HEK293T (cell line): ENCODE measurements at regions not wholly inside any gene's neighbourhood (a gene's known extent, or its start where the extent isn't known, plus 50 kb on each side); places are given as distances from the start of the nearest gene placed in this dataset.

ENCODE experiments used
- CTCF ChIA-PET: fragments of 350-600 bp; formaldehyde crosslinking; extraction: SDS; loops from one replicate; lab custom pipeline; 2021; ENCODE audit warnings: antibody characterized with exemption, inconsistent platforms; lab: Yijun Ruan, JAX
- POLR2A ChIA-PET: fragments of 350-600 bp; formaldehyde crosslinking; extraction: SDS; loops from one replicate; lab custom pipeline; 2020; ENCODE audit warnings: antibody characterized with exemption, inconsistent platforms; lab: Yijun Ruan, JAX
- DNase-seq: peaks from one replicate; pipeline ENCODE4 v3.0.0; 2012; ENCODE audit warnings: mixed read lengths; ENCODE audit errors: extremely low spot score
- ARNT ChIP-seq: fragments of 450-650 bp; IDR thresholded peaks from 2 replicates; pipeline ENCODE4 v1.6.1; 2017; ENCODE audit warnings: mild to moderate bottlenecking
- BHLHE40 ChIP-seq: fragments of 450-650 bp; IDR thresholded peaks from 2 replicates; pipeline ENCODE4 v1.6.1; 2016; ENCODE audit warnings: mild to moderate bottlenecking, moderate library complexity, borderline replicate concordance
- CTBP1 ChIP-seq: fragments of 450-650 bp; IDR thresholded peaks from 2 replicates; pipeline ENCODE4 v1.6.1; 2016; ENCODE audit warnings: borderline replicate concordance
- ELF4 ChIP-seq: fragments of 450-650 bp; IDR thresholded peaks from 2 replicates; pipeline ENCODE4 v1.6.1; 2017; ENCODE audit warnings: antibody characterized with exemption
- FOXA1 ChIP-seq: fragments of 450-650 bp; IDR thresholded peaks from 2 replicates; pipeline ENCODE4 v1.6.1; 2016; ENCODE audit warnings: mild to moderate bottlenecking
- FOXK2 ChIP-seq: fragments of 450-650 bp; IDR thresholded peaks from 2 replicates; pipeline ENCODE4 v1.6.1; 2016; ENCODE audit warnings: mild to moderate bottlenecking
- FOXM1 ChIP-seq: fragments of 450-650 bp; IDR thresholded peaks from 2 replicates; pipeline ENCODE4 v1.6.1; 2017; ENCODE audit warnings: mild to moderate bottlenecking, borderline replicate concordance
- HDGF ChIP-seq: fragments of 450-650 bp; IDR thresholded peaks from 2 replicates; pipeline ENCODE4 v1.6.1; 2017; ENCODE audit warnings: antibody characterized with exemption, borderline replicate concordance
- L3MBTL2 ChIP-seq: fragments of 450-650 bp; conservative IDR thresholded peaks from 2 replicates; pipeline ENCODE4 v1.6.1; 2016; ENCODE audit warnings: mild to moderate bottlenecking
- LEF1 ChIP-seq: fragments of 450-650 bp; IDR thresholded peaks from 2 replicates; pipeline ENCODE4 v1.6.1; 2017; ENCODE audit warnings: mild to moderate bottlenecking, borderline replicate concordance
- NFRKB ChIP-seq: fragments of 450-650 bp; IDR thresholded peaks from 2 replicates; pipeline ENCODE4 v1.6.1; 2016; ENCODE audit warnings: mild to moderate bottlenecking, moderate library complexity
- PKNOX1 ChIP-seq: fragments of 450-650 bp; IDR thresholded peaks from 2 replicates; pipeline ENCODE4 v1.6.1; 2016
- SP1 ChIP-seq: fragments of 450-650 bp; IDR thresholded peaks from 2 replicates; pipeline ENCODE4 v1.6.1; 2017
- SUZ12 ChIP-seq: fragments of 450-650 bp; IDR thresholded peaks from 2 replicates; pipeline ENCODE4 v1.6.1; 2016; ENCODE audit warnings: mild to moderate bottlenecking
- TARDBP ChIP-seq: fragments of 450-650 bp; IDR thresholded peaks from 2 replicates; pipeline ENCODE4 v1.6.1; 2016
- ZNF384 ChIP-seq: fragments of 450-650 bp; IDR thresholded peaks from 2 replicates; pipeline ENCODE4 v1.6.1; 2016

GRCh38 chr6:33949877-33950435, 146.2 kb upstream of the MLN start:
- no peak for TF ChIP-seq FOXM1
- TF ChIP-seq FOXA1 = no peak
- TF ChIP-seq FOXK2 = no peak
- TF ChIP-seq SUZ12 = no peak
- TF ChIP-seq TARDBP = no peak
- TF ChIP-seq NFRKB = no peak
- no peak for TF ChIP-seq PKNOX1
- TF ChIP-seq SP1 = no peak
- ChIA-PET CTCF (no interaction called here), POLR2A (no interaction called here)
- DNase-seq = no peak

- ChIA-PET CTCF (interaction anchor here (1.4 kb wide), 1 partner anchor 238 kb away, joined by 4 read pairs; the partner anchor contains the start of gene UQCC2), POLR2A (no interaction called here)
- no peak for DNase-seq
- TF ChIP-seq SP1 (no peak), BHLHE40 (no peak), FOXM1 (no peak), ZNF384 (no peak), PKNOX1 (no peak), CTBP1 (no peak), NFRKB (no peak), TARDBP (no peak), LEF1 (no peak), ELF4 (no peak), HDGF (no peak), ARNT (no peak)
Observed at GRCh38 chr6:33949111-33949510, 145.3 kb upstream of the MLN start.

- ChIA-PET CTCF (interaction anchor here (0.9 to 1.4 kb wide), 2 partner anchors 20 to 237 kb away, joined by 4 read pairs; partner anchors contain the start of gene UQCC2), POLR2A (no interaction called here)
- no peak for TF ChIP-seq SP1
- TF ChIP-seq HDGF = no peak
- TF ChIP-seq ARNT = no peak
- no peak for TF ChIP-seq TARDBP
- no peak for TF ChIP-seq ZNF384
- no peak for TF ChIP-seq FOXK2
- no peak for TF ChIP-seq FOXA1
- no peak for TF ChIP-seq L3MBTL2
- TF ChIP-seq SUZ12 = no peak
- no peak for TF ChIP-seq BHLHE40
- DNase-seq = no peak
Observed at GRCh38 chr6:33947916-33948594, 144.3 kb upstream of the MLN start.

- no peak for TF ChIP-seq ELF4
- TF ChIP-seq BHLHE40 = no peak
- no peak for TF ChIP-seq FOXK2
- TF ChIP-seq FOXA1 = no peak
- no peak for TF ChIP-seq FOXM1
- DNase-seq = no peak
- POLR2A ChIA-PET = no interaction called here
- CTCF ChIA-PET = no interaction called here
Observed at GRCh38 chr6:33947047-33947446, 143.2 kb upstream of the MLN start.

GRCh38 chr6:33945931-33946330, 142.1 kb upstream of the MLN start:
- ChIA-PET CTCF (no interaction called here), POLR2A (no interaction called here)
- no peak for DNase-seq
- TF ChIP-seq SP1 = no peak
- no peak for TF ChIP-seq FOXA1
- no peak for TF ChIP-seq CTBP1
- no peak for TF ChIP-seq ELF4
- no peak for TF ChIP-seq ZNF384
- no peak for TF ChIP-seq L3MBTL2
- TF ChIP-seq NFRKB = no peak
- TF ChIP-seq FOXK2 = no peak
- no peak for TF ChIP-seq PKNOX1

GRCh38 chr6:33944686-33945411, 141.0 kb upstream of the MLN start:
- ChIA-PET POLR2A (no interaction called here), CTCF (no interaction called here)
- no peak for DNase-seq
- TF ChIP-seq ARNT (no peak), SP1 (no peak), ELF4 (no peak), SUZ12 (no peak)

GRCh38 chr6:33936886-33937285, 133.1 kb upstream of the MLN start:
- POLR2A ChIA-PET = no interaction called here
- DNase-seq = no peak
- CTCF ChIA-PET = no interaction called here
- TF ChIP-seq PKNOX1 (no peak), ZNF384 (no peak), L3MBTL2 (no peak)
